ENCODE measurements at regions not wholly inside any gene's neighbourhood (a gene's known extent, or its start where the extent isn't known, plus 50 kb on each side); places are given as distances from the start of the nearest gene placed in this dataset.

GRCh38 chr14:103241531-103241930 is 92.5 kb upstream of the EIF5 start:
- H2AK5ac ChIP-seq (ENCODE audit: low read depth, low read length), result no peak overlapping the region
- TF ChIP-seq ASH2L (IDR thresholded peaks at IDR 0.05; ENCODE audit: low read length), result no peak
- no peak for TF ChIP-seq BACH1 (IDR thresholded peaks at IDR 0.05; ENCODE audit: low read length)
- TF ChIP-seq TCF12 (IDR thresholded peaks at IDR 0.05; ENCODE audit: low read depth, low read length), result no peak
- no peak for TF ChIP-seq TAF1 (IDR thresholded peaks at IDR 0.05; ENCODE audit: low read depth, low read length)
- no peak for TF ChIP-seq JUND (IDR thresholded peaks at IDR 0.05; ENCODE audit: low read length)
- no peak for TF ChIP-seq BRCA1 (IDR thresholded peaks at IDR 0.05; ENCODE audit: low read depth, low read length)
- no peak for TF ChIP-seq PHF8 (conservative IDR thresholded peaks at IDR 0.05; ENCODE audit: low read depth, low read length)
- no peak for TF ChIP-seq RXRA (IDR thresholded peaks at IDR 0.05; ENCODE audit: insufficient read depth, low read depth, low read length)
- no peak for TF ChIP-seq CREB1 (IDR thresholded peaks at IDR 0.05)
- no peak for TF ChIP-seq CHD2 (IDR thresholded peaks at IDR 0.05; ENCODE audit: low read length)
- no peak for TF ChIP-seq CHD1 (IDR thresholded peaks at IDR 0.05; ENCODE audit: low read depth, low read length)
- TF ChIP-seq SIN3A (conservative IDR thresholded peaks at IDR 0.05 in 1 of 2, IDR thresholded peaks at IDR 0.05 in 1 of 2; ENCODE audit: low read depth in 1 of 2, low read length in 2 of 2), result no peak
- TF ChIP-seq, protein P1, sequence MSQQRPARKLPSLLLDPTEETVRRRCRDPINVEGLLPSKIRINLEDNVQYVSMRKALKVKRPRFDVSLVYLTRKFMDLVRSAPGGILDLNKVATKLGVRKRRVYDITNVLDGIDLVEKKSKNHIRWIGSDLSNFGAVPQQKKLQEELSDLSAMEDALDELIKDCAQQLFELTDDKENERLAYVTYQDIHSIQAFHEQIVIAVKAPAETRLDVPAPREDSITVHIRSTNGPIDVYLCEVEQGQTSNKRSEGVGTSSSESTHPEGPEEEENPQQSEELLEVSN (IDR thresholded peaks at IDR 0.05), result no peak
- no peak for TF ChIP-seq SIX5 (IDR thresholded peaks at IDR 0.05; ENCODE audit: low read depth, low read length)
- no peak for TF ChIP-seq RFX5 (IDR thresholded peaks at IDR 0.05; ENCODE audit: borderline replicate concordance, low read depth, low read length)
- H3K79me1 ChIP-seq (ENCODE audit: low read depth, low read length), result no peaks in the 10 kb centered on the region
- H3K4me3 ChIP-seq (ENCODE audit: extremely low read depth in 1 of 4, insufficient read depth in 2 of 4, low read depth in 3 of 4, low read length in 4 of 4), result no peak overlapping the region
- H2BK15ac ChIP-seq (ENCODE audit: low read length), result no peak overlapping the region
- DNase-seq (ENCODE audit: low read depth in 1 of 2, low spot score in 2 of 2) (no peak), FAIRE-seq (no peak)
- H3K23ac ChIP-seq (ENCODE audit: insufficient read length), result no peak overlapping the region
- no peak overlapping the region for H2BK120ac ChIP-seq (replicated peaks; ENCODE audit: low read depth, low read length)
- H3K27ac ChIP-seq (ENCODE audit: low read depth, low read length), result no peak overlapping the region
- H3K4ac ChIP-seq (replicated peaks; ENCODE audit: insufficient read length, low read depth, low read length), result no peak overlapping the region
- no peak overlapping the region for H2BK12ac ChIP-seq (ENCODE audit: low read depth, low read length)
- peak overlapping the region; percentile 11; the same call in 1 of the 2 replicates for H2BK20ac ChIP-seq (ENCODE audit: low read length)
- ChIA-PET CTCF (ENCODE audit: partially characterized antibody) (interaction anchor here (0.9 to 4.3 kb wide), 4 partner anchors 9 to 137 kb away, joined by 4 to 12 read pairs (median 6); no protein-coding TSS in a partner anchor), POLR2A (ENCODE audit: partially characterized antibody) (no interaction called here)
- H3K4me2 ChIP-seq (ENCODE audit: insufficient read depth in 1 of 2, low read depth in 2 of 2, low read length in 2 of 2), result no peak overlapping the region
- no peaks in the 10 kb centered on the region for H3K79me2 ChIP-seq (ENCODE audit: control insufficient read depth in 1 of 2, insufficient read depth in 2 of 2, low read length in 2 of 2)
- no peaks in the 10 kb centered on the region for H4K20me1 ChIP-seq (replicated peaks in 1 of 2; ENCODE audit: control insufficient read depth in 1 of 2, insufficient read depth in 2 of 2, low read length in 2 of 2)
- H3K4me1 ChIP-seq (replicated peaks in 1 of 4; ENCODE audit: control insufficient read depth in 3 of 4, insufficient read depth in 4 of 4, low read length in 3 of 4), result peaks cover 0 to 4% (median 0%) of the 10 kb centered on the region in 4 experiments; a peak in 2 of 7 replicates
- H3K14ac ChIP-seq (ENCODE audit: insufficient read length), result no peak overlapping the region
- H3K9me3 ChIP-seq (ENCODE audit: insufficient read depth in 2 of 2, low read depth in 1 of 2, low read length in 1 of 2), result peaks cover 7 to 22% of the 10 kb centered on the region in 2 experiments
- H2BK5ac ChIP-seq (ENCODE audit: low read depth, low read length), result no peak overlapping the region
- peaks cover 0 to 2% (median 0%) of the 10 kb centered on the region in 4 experiments; a peak in 1 of 8 replicates for H3K36me3 ChIP-seq (ENCODE audit: control insufficient read depth in 2 of 4, insufficient read depth in 4 of 4, low read length in 3 of 4)
- H3K9ac ChIP-seq (replicated peaks in 1 of 4; ENCODE audit: extremely low read depth in 1 of 4, low read depth in 3 of 4, low read length in 3 of 4), result no peak overlapping the region
- H4K8ac ChIP-seq (ENCODE audit: extremely low read depth, insufficient read depth, low read length), result no peak overlapping the region
- no peak overlapping the region for H2AFZ ChIP-seq (ENCODE audit: low read length)
- WGBS, 2 experiments (ENCODE audit: extremely low coverage in 1 of 2, insufficient coverage in 1 of 2, insufficient read length in 1 of 2, insufficient replicate concordance in 2 of 2, low coverage in 1 of 2, low lambda C conversion rate in 2 of 2, missing lambda C conversion rate in 1 of 2), result 89% methylated on average over 8 of the region's 8 CpGs; no CpG with 5 or more reads in 1 of the 2 experiments
- no peak overlapping the region for H4K91ac ChIP-seq (replicated peaks; ENCODE audit: insufficient read length, low read length)
- H4K5ac ChIP-seq (ENCODE audit: insufficient read length, low read depth, low read length), result no peak overlapping the region
- no peak overlapping the region for H3K18ac ChIP-seq (ENCODE audit: extremely low read depth, low read length)
- H3K56ac ChIP-seq (replicated peaks; ENCODE audit: insufficient read length, low read depth, low read length), result no peak overlapping the region
- H3K27me3 ChIP-seq (replicated peaks in 1 of 4; ENCODE audit: control insufficient read depth in 3 of 4, extremely low read depth in 1 of 4, insufficient read depth in 3 of 4, low read length in 3 of 4), result no peaks in the 10 kb centered on the region
- H3K23me2 ChIP-seq (ENCODE audit: low read depth, low read length), result no peaks in the 10 kb centered on the region
